ENCODE measurements at regions not wholly inside any gene's neighbourhood (a gene's known extent, or its start where the extent isn't known, plus 50 kb on each side); places are given as distances from the start of the nearest gene placed in this dataset.

GRCh38 chr22:34080433-34080832, 160.2 kb upstream of the LARGE1 start:
- FAIRE-seq (no peak), DNase-seq (ENCODE audit: low read depth, low spot score) (no peak)
- Histone ChIP-seq H3K9ac (replicated peaks; ENCODE audit: extremely low read depth, insufficient read depth, low read length) (no peak overlapping the region), H4K20me1 (replicated peaks; ENCODE audit: control insufficient read depth, extremely low read depth, insufficient read depth, low read length) (no peaks in the 10 kb centered on the region), H3K9me3 (replicated peaks; ENCODE audit: control insufficient read depth, insufficient read depth, low read length) (peaks cover 10% of the 10 kb centered on the region), H3K4me2 (ENCODE audit: insufficient read depth, low read length) (no peak overlapping the region), H3K36me3 (ENCODE audit: control insufficient read depth in 2 of 2, extremely low read depth in 1 of 2, insufficient read depth in 2 of 2, low read length in 2 of 2) (no peaks in the 10 kb centered on the region), H3K4me1 (ENCODE audit: control insufficient read depth, extremely low read depth, insufficient read depth, low read length) (no peaks in the 10 kb centered on the region), H3K79me2 (ENCODE audit: control insufficient read depth, insufficient read depth, low read length) (no peaks in the 10 kb centered on the region), H3K27me3 (ENCODE audit: control insufficient read depth in 2 of 2, insufficient read depth in 2 of 2, low read length in 2 of 2) (no peaks in the 10 kb centered on the region), H3K27ac (ENCODE audit: insufficient read depth, low read depth, low read length) (no peak overlapping the region), H3K4me3 (replicated peaks in 1 of 3; ENCODE audit: insufficient read depth in 1 of 3, low read depth in 1 of 3, low read length in 3 of 3) (no peak overlapping the region), H3K9me1 (replicated peaks; ENCODE audit: control insufficient read depth, extremely low read depth, insufficient read depth, low read length) (no peaks in the 10 kb centered on the region), H2AFZ (ENCODE audit: low read depth, low read length) (no peak overlapping the region)
- dilution Hi-C loops (cut with MboI; ENCODE audit: extremely low pct_ligation_motif_present, low sequenced_read_pairs), result no loop called here
- intact Hi-C loops (cut with micrococcal nuclease), result no loop called here
- TF ChIP-seq MAX (IDR thresholded peaks at IDR 0.05; ENCODE audit: insufficient read depth, insufficient read length) (no peak), JUN (IDR thresholded peaks at IDR 0.05; ENCODE audit: borderline replicate concordance, insufficient read depth, insufficient read length, low read depth) (no peak), POLR2A (IDR thresholded peaks at IDR 0.05; ENCODE audit: low read depth, low read length) (no peak), CTCF (IDR thresholded peaks at IDR 0.05; ENCODE audit: extremely low read depth in 1 of 2, insufficient read depth in 1 of 2, low read depth in 1 of 2, low read length in 2 of 2) (no peak), GATA2 (IDR thresholded peaks at IDR 0.05; ENCODE audit: insufficient read depth, insufficient read length, low read depth, low read length) (no peak), FOS (IDR thresholded peaks at IDR 0.05; ENCODE audit: borderline replicate concordance, insufficient read depth, low read length) (no peak), MYC (IDR thresholded peaks at IDR 0.05; ENCODE audit: low read depth, low read length) (no peak), POLR2AphosphoS5 (IDR thresholded peaks at IDR 0.05; ENCODE audit: insufficient read depth, low read depth, low read length) (no peak), EZH2 (IDR thresholded peaks at IDR 0.05; ENCODE audit: borderline replicate concordance, low read depth, low read length, severe bottlenecking) (no peak)
- ChIA-PET POLR2A (no interaction called here), CTCF (no interaction called here)
- no TSS peak for BruUV-seq (replicated peaks)

Data from endothelial cell of umbilical vein (primary cell).